Testis (tissue), 2 donors: ENCODE measurements at regions not wholly inside any gene's neighbourhood (a gene's known extent, or its start where the extent isn't known, plus 50 kb on each side); places are given as distances from the start of the nearest gene placed in this dataset.
A peak's percentile ranks its signal among the peaks of the same experiment; 100 is the strongest.

Experiments used
- DNase-seq: peaks from one replicate; pipeline ENCODE4 v3.0.0-alpha.2; 2019
- H3K27ac ChIP-seq, 2 donors: fragments of 200-600 bp; sonication (generic); one replicate each; pipeline ENCODE4 v1.5.1; 2019
- H3K27me3 ChIP-seq: fragments of 200-600 bp; sonication (generic); one replicate; pipeline ENCODE4 v1.5.1; 2019
- H3K36me3 ChIP-seq: fragments of 200-600 bp; sonication (generic); one replicate; pipeline ENCODE4 v1.5.1; 2017; ENCODE audit warnings: low read depth; ENCODE audit errors: missing control alignments
- H3K4me1 ChIP-seq: fragments of 200-600 bp; sonication (generic); one replicate; pipeline ENCODE4 v1.5.1; 2019
- H3K4me3 ChIP-seq, 2 donors: fragments of 200-600 bp; sonication (generic); one replicate each; pipeline ENCODE4 v1.5.1; 2017 to 2019
- H3K9me3 ChIP-seq: fragments of 200-600 bp; sonication (generic); one replicate; pipeline ENCODE4 v1.5.1; 2017
- POLR2A ChIP-seq: fragments of 450-650 bp; IDR thresholded peaks from one replicate; pipeline ENCODE4 v1.6.1; 2017; ENCODE audit warnings: antibody characterized with exemption, mild to moderate bottlenecking, moderate library complexity
- WGBS, 2 donors: methylation state at CpG; one replicate each; pipeline ENCODE4 v1.1.5; 2018; 5-methylcytosine and 5-hydroxymethylcytosine counted together
- intact Hi-C: fragments of 100-400 bp; cut with DNase I; formaldehyde crosslinking; loops from one replicate; pipeline ENCODE4 v1.15.1; 2023; ENCODE audit warnings: low total_unique reads
- TF ChIP-seq, protein P1 (sequence below), 3 experiments: fragments of 450-650 bp in 2 of 3; fragments of 200-600 bp in 1 of 3; sonication (generic) in 1 of 3; IDR thresholded peaks; one replicate each; pipeline ENCODE4 v1.5.1; 2016 to 2019; ENCODE audit warnings: antibody characterized with exemption in 3 of 3, mild to moderate bottlenecking in 2 of 3, moderate library complexity in 1 of 3

DNA sequence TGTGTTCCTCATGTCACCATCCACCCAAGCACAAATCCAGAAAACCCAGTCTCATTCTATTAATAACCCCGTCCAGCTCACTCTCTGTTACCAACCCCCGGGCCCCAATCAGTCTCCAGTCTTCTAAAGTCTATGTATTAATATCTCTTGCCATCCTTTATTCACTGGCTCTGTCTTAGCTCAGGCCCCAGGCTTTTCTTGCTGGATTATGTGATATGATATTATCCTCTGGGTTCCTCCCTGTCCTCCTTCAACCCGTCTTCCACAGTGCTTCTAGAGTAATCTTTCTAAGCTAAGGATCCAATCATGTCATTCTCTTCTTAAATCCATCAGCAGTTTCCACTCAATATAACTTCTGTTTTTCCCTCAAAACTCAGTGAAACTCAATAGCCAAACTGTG lies 240.5 kb upstream of the OSR1 start:
- DNase-seq, result no peak
- TF ChIP-seq, protein P1, sequence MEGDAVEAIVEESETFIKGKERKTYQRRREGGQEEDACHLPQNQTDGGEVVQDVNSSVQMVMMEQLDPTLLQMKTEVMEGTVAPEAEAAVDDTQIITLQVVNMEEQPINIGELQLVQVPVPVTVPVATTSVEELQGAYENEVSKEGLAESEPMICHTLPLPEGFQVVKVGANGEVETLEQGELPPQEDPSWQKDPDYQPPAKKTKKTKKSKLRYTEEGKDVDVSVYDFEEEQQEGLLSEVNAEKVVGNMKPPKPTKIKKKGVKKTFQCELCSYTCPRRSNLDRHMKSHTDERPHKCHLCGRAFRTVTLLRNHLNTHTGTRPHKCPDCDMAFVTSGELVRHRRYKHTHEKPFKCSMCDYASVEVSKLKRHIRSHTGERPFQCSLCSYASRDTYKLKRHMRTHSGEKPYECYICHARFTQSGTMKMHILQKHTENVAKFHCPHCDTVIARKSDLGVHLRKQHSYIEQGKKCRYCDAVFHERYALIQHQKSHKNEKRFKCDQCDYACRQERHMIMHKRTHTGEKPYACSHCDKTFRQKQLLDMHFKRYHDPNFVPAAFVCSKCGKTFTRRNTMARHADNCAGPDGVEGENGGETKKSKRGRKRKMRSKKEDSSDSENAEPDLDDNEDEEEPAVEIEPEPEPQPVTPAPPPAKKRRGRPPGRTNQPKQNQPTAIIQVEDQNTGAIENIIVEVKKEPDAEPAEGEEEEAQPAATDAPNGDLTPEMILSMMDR (IDR thresholded peaks at IDR 0.05), result no peak
- TF ChIP-seq POLR2A, result no peak
- Histone ChIP-seq H3K4me3 (no peak overlapping the region), H3K9me3 (no peaks in the 10 kb centered on the region), H3K27ac (no peak overlapping the region), H3K4me1 (no peaks in the 10 kb centered on the region), H3K36me3 (no peaks in the 10 kb centered on the region), H3K27me3 (no peaks in the 10 kb centered on the region)
- WGBS, 2 donors, result 81 to 88% methylated on average over 3 of the region's 3 CpGs
- intact Hi-C loops, result no loop called here

DNA sequence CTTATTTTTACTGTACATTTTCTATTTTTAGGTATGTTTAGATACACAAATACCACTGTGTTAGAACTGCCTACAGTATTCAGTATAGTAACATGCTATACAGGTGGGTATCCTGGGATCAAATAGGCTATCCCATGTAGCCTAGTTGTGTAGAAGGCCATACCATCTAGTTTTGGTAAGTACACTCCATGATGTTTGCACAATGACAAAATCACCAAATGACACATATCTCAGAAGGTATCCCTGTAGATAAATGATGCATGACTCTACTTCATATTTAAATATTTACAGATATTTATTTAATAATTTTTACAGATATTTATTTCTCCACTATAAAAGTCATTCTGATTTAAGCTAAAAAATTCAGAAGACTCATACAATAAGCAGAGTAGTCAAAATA lies 233.8 kb upstream of the OSR1 start:
- no peaks in the 10 kb centered on the region for H3K27me3 ChIP-seq
- TF ChIP-seq POLR2A, result no peak
- TF ChIP-seq, protein P1 (IDR thresholded peaks at IDR 0.05), result no peak
- H3K9me3 ChIP-seq, result no peaks in the 10 kb centered on the region
- H3K4me3 ChIP-seq, result no peak overlapping the region
- DNase-seq, result no peak
- no peaks in the 10 kb centered on the region for H3K4me1 ChIP-seq
- intact Hi-C loops, result no loop called here
- H3K27ac ChIP-seq, result no peak overlapping the region
- H3K36me3 ChIP-seq, result no peaks in the 10 kb centered on the region

DNA sequence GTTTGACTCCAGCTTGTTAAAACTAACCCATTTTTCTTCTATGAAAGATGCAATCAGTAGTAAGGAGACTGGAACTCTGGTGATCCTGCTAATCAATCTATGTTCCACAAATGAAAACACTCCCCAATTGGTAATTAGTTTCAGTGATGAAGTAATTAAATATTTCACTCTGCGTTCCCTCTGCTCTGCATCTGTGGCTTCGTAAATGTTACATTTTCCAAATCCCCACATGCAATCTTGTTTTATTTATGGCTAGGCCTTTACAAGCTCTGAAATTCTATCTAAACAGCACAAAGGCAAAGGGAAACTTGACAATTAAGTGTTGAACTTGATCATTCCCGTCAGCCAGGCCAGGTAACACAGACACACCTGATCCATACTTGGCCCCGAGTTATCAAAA lies 231.4 kb upstream of the OSR1 start:
- no peak overlapping the region for H3K27ac ChIP-seq
- intact Hi-C loops, result no loop called here
- no peaks in the 10 kb centered on the region for H3K36me3 ChIP-seq
- 81 to 82% methylated on average over 4 of the region's 4 CpGs for WGBS, 2 donors
- H3K9me3 ChIP-seq, result no peaks in the 10 kb centered on the region
- no peak for TF ChIP-seq POLR2A
- H3K4me3 ChIP-seq, result no peak overlapping the region
- no peaks in the 10 kb centered on the region for H3K4me1 ChIP-seq
- no peak for DNase-seq
- no peaks in the 10 kb centered on the region for H3K27me3 ChIP-seq

DNA sequence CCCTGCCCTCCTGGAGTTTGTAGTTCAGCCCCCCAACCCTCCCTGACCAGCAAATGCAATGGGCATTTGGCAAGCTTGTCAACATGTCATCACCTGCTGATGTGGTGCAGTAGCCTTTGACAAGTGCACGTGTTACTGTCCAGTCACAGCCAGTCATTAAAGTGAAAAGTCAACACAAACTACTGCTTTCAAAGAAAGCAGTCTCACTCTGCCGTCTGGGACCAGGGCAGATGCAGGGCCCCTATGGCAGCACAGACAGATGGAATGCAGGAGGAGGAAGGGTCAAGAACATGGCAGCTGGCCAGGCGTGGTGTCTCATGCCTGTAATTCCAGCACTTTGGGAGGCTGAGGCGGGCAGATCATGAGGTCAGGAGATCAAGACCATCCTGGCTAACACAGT lies 222.4 kb upstream of the OSR1 start:
- intact Hi-C loops, result no loop called here
- Histone ChIP-seq H3K4me1 (no peaks in the 10 kb centered on the region), H3K27me3 (no peaks in the 10 kb centered on the region), H3K36me3 (no peaks in the 10 kb centered on the region), H3K27ac (no peak overlapping the region), H3K9me3 (no peaks in the 10 kb centered on the region), H3K4me3 (no peak overlapping the region)
- TF ChIP-seq, protein P1 (IDR thresholded peaks at IDR 0.05), result no peak
- no peak for TF ChIP-seq POLR2A
- peak; percentile 20 for DNase-seq
- WGBS, 2 donors, result 50 to 58% methylated on average over 4 of the region's 4 CpGs

DNA sequence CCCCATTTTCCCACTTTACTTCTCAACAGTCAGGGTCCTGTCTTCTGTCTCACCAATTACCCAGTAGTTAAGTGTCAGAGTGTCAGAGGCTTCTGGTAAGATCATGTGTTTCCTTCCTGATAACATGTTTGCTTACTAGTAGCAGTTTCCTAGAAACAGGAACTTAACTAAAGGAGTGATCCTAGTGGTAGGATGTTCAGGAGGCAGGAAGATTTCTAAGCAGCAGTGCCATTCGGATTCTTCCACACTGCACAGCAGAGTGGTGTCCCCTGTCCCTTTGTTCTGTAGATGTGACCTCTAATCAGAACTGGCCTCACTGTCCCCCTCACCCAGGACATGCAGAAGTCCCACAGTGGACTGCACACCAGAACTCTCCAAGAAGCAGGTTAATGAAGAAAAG lies 221.8 kb upstream of the OSR1 start:
- H3K4me3 ChIP-seq, result no peak overlapping the region
- no peaks in the 10 kb centered on the region for H3K36me3 ChIP-seq
- H3K27me3 ChIP-seq, result no peaks in the 10 kb centered on the region
- H3K4me1 ChIP-seq, result no peaks in the 10 kb centered on the region
- no peak for TF ChIP-seq POLR2A
- TF ChIP-seq, protein P1 (IDR thresholded peaks at IDR 0.05), result no peak
- H3K27ac ChIP-seq, result no peak overlapping the region
- WGBS, 2 donors, result 36 to 64% methylated on average over 1 of the region's 1 CpG
- intact Hi-C loops, result no loop called here
- no peaks in the 10 kb centered on the region for H3K9me3 ChIP-seq
- DNase-seq, result no peak
